ENCODE measurements at regions not wholly inside any gene's neighbourhood (a gene's known extent, or its start where the extent isn't known, plus 50 kb on each side); places are given as distances from the start of the nearest gene placed in this dataset.

GRCh38 chr18:8967573-8967972 lies 134.9 kb upstream of the NDUFV2 start:
- no peak for TF ChIP-seq CTCF (IDR thresholded peaks at IDR 0.05; ENCODE audit: low read depth, low read length)

GRCh38 chr18:8969639-8970390 lies 132.7 kb upstream of the NDUFV2 start:
- no peak for TF ChIP-seq CTCF (IDR thresholded peaks at IDR 0.05; ENCODE audit: low read depth, low read length)
- no peak overlapping the region for H3K4me3 ChIP-seq (ENCODE audit: low read depth, low read length)

More at GRCh38 chr18:8967573-8967972, 134.9 kb upstream of the NDUFV2 start:
- H3K4me3 ChIP-seq (ENCODE audit: low read depth, low read length) = no peak overlapping the region

- H3K4me3 ChIP-seq (ENCODE audit: low read depth, low read length) = no peak overlapping the region
- no peak for TF ChIP-seq CTCF (IDR thresholded peaks at IDR 0.05; ENCODE audit: low read depth, low read length)
Observed at GRCh38 chr18:8970843-8971242, 131.7 kb upstream of the NDUFV2 start.

- H3K4me3 ChIP-seq (ENCODE audit: low read depth, low read length) = no peak overlapping the region
Observed at GRCh38 chr18:8972116-8972515, 130.4 kb upstream of the NDUFV2 start.

GRCh38 chr18:8974279-8974678 lies 128.2 kb upstream of the NDUFV2 start:
- TF ChIP-seq CTCF (IDR thresholded peaks at IDR 0.05; ENCODE audit: low read depth, low read length) = no peak

More at GRCh38 chr18:8972116-8972515, 130.4 kb upstream of the NDUFV2 start:
- no peak for TF ChIP-seq CTCF (IDR thresholded peaks at IDR 0.05; ENCODE audit: low read depth, low read length)

GRCh38 chr18:8974696-8975095 lies 127.8 kb upstream of the NDUFV2 start:
- TF ChIP-seq CTCF (IDR thresholded peaks at IDR 0.05; ENCODE audit: low read depth, low read length) = no peak
- H3K4me3 ChIP-seq (ENCODE audit: low read depth, low read length) = no peak overlapping the region

More at GRCh38 chr18:8974279-8974678, 128.2 kb upstream of the NDUFV2 start:
- H3K4me3 ChIP-seq (ENCODE audit: low read depth, low read length) = no peak overlapping the region

DNA sequence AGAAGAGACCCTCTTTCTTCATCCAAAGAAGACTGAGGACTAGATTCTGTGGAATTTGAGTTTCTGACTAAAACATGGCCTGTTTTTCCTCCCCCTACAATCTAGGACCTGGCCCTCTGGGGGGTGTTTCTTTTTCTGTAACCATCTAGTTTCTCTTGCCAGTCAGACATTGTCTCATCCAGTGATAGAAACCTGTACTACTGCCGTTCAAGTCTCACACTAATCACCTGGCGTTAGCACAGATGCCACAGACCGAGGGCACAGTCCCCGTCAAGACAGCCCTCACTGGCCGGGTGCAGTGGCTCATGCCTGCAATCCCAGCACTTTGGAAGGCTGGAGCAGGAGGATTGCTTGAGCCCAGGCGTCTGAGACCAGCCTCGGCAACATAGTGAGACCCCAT lies 126.9 kb upstream of the NDUFV2 start:
- H3K4me3 ChIP-seq (ENCODE audit: low read depth, low read length) = no peak overlapping the region
- no peak for TF ChIP-seq CTCF (IDR thresholded peaks at IDR 0.05; ENCODE audit: low read depth, low read length)
